HEK293T (cell line): ENCODE measurements at regions not wholly inside any gene's neighbourhood (a gene's known extent, or its start where the extent isn't known, plus 50 kb on each side); places are given as distances from the start of the nearest gene placed in this dataset.

Experiments
- BHLHE40 ChIP-seq: fragments of 450-650 bp; IDR thresholded peaks from 2 replicates; pipeline ENCODE4 v1.6.1; 2016; ENCODE audit warnings: mild to moderate bottlenecking, moderate library complexity, borderline replicate concordance
- ELF4 ChIP-seq: fragments of 450-650 bp; IDR thresholded peaks from 2 replicates; pipeline ENCODE4 v1.6.1; 2017; ENCODE audit warnings: antibody characterized with exemption
- FOXA1 ChIP-seq: fragments of 450-650 bp; IDR thresholded peaks from 2 replicates; pipeline ENCODE4 v1.6.1; 2016; ENCODE audit warnings: mild to moderate bottlenecking
- FOXK2 ChIP-seq: fragments of 450-650 bp; IDR thresholded peaks from 2 replicates; pipeline ENCODE4 v1.6.1; 2016; ENCODE audit warnings: mild to moderate bottlenecking
- HDGF ChIP-seq: fragments of 450-650 bp; IDR thresholded peaks from 2 replicates; pipeline ENCODE4 v1.6.1; 2017; ENCODE audit warnings: antibody characterized with exemption, borderline replicate concordance
- SUZ12 ChIP-seq: fragments of 450-650 bp; IDR thresholded peaks from 2 replicates; pipeline ENCODE4 v1.6.1; 2016; ENCODE audit warnings: mild to moderate bottlenecking

DNA sequence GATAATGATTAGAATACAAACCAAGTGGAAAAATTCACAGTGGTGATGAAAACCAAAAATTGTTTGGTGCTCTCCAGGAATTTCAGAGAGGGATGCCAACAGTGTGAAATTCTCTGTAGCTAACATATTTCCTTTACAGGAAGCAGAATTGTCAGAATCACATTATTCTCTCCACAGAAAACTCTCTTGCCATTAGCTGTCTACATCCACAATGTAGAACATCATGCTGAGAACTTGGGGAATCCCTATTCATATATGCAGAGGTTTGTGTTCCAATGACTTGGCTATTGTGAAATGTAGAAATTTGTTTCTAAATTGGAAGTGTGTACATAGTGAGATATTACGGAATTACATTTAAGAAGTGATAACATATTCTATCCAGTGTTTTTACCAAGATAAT lies 142.0 kb downstream of the PCDH7 start:
- no peak for TF ChIP-seq ELF4
- no peak for TF ChIP-seq FOXK2
- TF ChIP-seq SUZ12, result no peak
- TF ChIP-seq FOXA1, result no peak
- no peak for TF ChIP-seq BHLHE40
- no peak for TF ChIP-seq HDGF
